ENCODE measurements at regions not wholly inside any gene's neighbourhood (a gene's known extent, or its start where the extent isn't known, plus 50 kb on each side); places are given as distances from the start of the nearest gene placed in this dataset.

- DNase-seq: no peak
These were observed 188.7 kb upstream of the SAMSN1 start for GRCh38 chr21:14734833-14735232.

- no peak for DNase-seq
These were observed 188.1 kb upstream of the SAMSN1 start for GRCh38 chr21:14734191-14734590.

DNA sequence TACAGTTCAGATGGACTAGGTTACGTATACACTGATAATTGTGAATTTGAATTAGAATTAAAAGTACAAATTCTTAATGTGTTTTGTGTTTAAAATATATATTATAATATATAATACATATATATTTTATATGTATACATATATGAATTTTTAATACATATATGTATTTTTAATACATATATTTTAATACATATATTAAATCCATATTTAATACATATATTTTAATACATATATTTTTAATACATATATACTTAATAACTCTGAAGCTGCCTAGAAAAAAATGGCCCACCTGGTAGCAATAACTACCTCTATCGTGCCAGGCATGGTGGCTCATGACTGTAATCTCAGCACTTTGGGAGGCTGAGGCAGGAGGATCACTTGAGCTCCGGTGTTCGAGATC, 179.1 kb upstream of the SAMSN1 start:
- no peak for DNase-seq

GRCh38 chr21:14722841-14723483, 176.8 kb upstream of the SAMSN1 start:
- DNase-seq: no peak

- no peak for DNase-seq
These were observed 174.1 kb upstream of the SAMSN1 start for GRCh38 chr21:14720237-14720636.

- no peak for DNase-seq
These were observed 172.8 kb upstream of the SAMSN1 start for GRCh38 chr21:14718951-14719350.

DNA sequence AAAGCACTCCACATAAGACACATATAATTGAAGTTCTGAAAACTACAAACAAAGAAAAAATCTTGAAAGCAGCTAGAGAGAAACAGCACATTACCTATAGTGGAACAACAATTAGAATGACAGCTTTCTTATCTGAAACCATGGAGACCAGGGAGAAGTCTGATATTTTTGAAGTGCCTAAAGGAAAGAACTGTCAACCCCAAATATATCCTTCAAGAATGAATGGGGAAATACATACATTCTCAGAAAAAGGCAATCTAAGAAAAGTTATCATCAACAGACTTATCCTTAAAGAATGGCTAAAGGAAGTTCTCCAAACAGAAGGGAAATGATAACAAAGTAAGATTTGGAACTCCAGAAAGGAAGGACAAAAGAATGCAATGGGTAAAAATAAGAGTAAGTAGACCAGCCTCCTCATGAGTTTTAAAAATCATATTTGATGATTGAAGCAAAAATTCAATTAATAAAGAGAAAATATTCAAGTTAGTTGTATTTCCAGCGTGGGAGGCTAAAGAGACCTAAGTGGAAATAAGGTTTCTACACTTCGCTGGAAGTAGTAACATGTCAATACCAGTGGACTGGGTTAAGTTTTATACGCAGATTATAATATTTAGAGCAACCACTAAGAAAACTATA, 170.8 kb upstream of the SAMSN1 start:
- DNase-seq: no peak

GRCh38 chr21:14713109-14713508, 167.0 kb upstream of the SAMSN1 start:
- no peak for DNase-seq

- no peak for DNase-seq
These were observed 166.1 kb upstream of the SAMSN1 start for GRCh38 chr21:14712121-14712715.

GRCh38 chr21:14711287-14711686, 165.2 kb upstream of the SAMSN1 start:
- DNase-seq: no peak

DNA sequence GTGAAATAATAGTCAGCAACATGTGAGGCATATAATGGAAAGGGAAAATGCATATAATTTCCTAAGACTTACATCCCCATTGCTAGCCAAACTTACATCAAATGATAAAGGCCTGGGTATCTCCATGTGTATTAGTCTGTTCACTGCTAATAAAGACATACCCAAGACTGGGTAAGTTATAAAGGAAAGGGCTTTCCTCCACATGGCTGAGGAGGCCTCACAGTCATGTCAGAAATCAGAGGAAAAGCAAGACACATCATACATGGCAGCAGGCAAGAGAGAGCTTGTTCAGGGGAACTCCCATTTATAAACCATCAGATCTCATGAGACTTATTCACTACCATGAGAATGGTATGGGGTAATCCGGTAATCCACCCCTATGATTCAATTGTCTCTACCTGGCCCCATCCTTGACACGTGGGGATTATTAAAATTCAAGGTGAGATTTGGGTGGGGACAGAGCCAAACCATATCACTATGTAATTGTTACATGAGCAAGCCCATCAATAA, 161.5 kb upstream of the SAMSN1 start:
- DNase-seq: no peak

DNA sequence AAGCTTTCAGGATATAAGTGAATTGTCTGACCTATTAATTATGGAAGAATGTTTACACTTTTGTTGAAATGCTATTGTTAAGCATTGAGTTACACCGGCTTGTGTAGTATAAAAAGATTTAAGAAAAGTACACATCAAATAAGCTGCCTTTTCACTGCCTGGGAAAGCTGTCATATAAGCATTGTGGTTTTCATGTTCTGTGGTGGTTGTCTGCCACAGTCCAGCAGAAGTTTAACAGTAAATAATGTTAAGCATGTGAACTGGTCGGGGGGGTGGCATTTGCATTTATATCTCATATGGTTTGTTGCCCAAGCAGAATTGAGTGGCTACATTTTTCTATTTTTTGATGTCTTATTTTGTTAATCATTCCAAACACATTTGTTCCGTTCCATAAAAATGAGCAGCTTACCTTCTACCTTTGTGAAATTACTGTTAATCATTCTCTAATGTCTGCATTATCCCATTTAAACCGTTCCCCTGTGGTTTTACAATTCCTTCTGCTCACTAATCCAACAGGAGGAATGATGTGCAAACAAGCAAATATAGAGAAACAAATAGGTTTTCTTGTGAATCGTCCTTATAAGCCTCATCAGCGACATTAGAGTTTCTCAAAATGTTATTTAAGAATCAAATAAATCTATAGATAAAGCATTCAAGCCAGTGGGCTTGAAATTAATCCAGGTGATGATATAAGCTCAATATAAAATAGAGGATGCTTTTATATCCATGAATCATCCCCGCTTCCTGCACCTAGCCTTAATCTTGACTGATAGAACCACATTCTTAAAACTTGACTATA, 160.8 kb upstream of the SAMSN1 start:
- no peak for DNase-seq

DNA sequence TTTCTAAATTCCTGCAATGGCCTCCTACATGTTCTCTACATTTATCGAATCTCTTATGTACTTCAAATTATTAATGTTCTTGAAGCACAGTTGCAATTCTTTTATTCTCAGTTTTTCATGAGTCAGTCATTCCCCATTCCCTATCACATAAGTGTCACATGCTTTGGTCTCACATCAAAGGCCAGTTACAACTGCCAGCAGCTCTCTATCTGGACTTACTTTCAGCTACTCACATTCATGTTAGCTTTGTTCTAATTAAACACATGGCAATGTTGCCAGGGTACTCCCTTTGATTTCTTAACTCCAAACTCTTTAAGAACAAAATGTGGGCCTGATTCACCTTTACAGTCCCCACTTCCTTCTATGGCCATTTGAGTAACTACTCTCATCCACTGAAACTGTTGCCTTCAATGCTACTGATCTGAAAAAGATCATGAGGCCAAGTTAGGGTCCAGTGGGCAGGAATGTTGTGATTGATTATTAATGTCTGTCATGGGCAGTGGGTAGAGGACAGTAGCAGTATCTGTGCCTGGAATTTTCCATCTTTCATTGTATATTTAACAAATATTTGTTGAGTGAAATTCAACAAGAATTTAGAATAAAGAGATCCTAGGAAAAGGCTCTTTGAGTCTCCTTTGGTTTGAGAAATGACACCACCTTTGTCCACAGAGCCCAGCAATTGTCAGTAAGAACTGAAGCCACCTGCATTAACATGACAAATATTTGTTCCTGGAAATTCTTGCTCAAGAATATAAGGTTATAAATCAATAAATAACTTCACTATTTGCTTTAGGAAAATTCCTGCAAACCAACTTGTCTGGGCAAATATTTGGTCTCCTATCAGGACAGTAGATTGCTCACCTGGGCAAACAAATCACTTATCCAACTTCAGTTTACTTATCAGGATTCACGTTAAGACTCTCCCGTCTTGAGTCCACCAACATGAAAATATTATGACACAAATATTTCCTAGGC, 153.6 kb upstream of the SAMSN1 start:
- no peak for DNase-seq

- no peak for DNase-seq
These were observed 151.7 kb upstream of the SAMSN1 start for GRCh38 chr21:14697769-14698168.

- no peak for DNase-seq
These were observed 148.7 kb upstream of the SAMSN1 start for GRCh38 chr21:14694817-14695216.

DNA sequence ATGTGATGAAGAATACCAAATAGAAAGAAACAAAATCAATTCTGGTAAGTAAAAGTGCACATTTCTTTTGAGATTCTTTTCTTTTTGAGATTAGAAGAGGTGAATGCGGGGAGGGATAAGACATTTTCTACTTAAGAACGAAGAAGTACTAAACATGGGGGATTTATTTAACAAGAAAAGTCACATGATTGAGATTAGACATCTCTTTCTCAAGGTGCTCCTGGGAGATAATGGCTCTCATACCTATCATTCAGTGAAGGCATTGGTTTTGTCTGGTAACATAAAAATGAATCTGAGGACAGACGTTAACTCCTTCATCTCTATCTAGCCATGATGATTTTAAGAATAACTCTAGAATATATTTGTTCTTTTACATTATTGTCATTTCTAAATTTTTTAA, 147.9 kb upstream of the SAMSN1 start:
- no peak for DNase-seq

DNA sequence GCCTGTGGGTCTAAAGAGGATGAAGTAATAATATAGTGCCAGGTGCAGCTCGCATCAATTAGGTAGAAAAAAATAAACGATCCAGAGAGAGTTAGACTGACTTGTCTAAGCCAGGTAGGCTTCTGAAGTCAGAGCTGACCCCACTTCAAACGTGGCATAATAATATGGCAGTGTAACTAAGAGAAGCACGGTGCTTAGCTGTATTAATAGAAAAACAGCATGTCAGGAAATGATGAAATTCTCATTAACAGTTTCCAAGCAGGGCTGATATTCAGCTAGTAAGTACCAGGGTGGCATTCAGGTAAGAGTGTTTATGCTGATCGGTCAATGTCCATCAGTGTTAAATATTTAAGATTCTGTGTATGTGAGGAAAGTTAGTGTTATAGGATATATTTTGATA, 145.8 kb upstream of the SAMSN1 start:
- no peak for DNase-seq

DNA sequence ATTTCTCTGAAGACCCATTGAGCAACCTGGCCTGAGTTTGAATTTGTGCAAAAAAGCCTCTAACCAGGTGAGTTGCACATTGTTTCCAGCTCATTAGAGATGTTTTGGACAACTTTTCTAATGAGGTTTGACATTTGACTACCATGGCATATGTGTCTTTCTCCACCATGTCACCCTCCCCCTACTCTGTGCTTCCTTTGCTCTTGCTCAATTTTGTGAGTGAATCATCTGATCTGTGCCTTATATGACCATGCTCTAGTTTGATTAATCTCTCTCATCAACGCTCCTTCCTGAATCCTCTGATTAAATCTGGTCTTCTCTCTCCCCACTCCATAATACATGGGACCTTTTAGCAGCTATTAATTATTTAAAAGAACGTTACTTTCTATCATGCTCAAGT, 144.8 kb upstream of the SAMSN1 start:
- no peak for DNase-seq

DNA sequence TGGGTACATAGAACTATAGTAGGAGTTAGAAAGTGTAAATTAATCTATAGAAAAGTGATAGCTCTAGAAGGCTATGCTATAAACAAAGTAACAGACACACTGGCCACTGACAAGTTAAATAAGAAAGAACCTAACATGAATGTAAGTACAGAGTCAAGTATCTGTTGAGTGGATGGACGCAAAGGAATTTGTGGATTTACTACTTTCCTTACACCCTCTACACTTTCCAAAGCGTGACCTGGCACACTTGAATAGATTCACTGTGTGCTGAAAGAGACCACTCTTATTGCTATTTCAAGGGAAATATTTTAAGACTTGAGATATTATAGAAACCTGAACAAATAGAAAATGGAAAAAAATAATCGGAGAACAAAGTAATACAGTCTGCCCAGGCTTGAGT, 142.8 kb upstream of the SAMSN1 start:
- no peak for DNase-seq

DNA sequence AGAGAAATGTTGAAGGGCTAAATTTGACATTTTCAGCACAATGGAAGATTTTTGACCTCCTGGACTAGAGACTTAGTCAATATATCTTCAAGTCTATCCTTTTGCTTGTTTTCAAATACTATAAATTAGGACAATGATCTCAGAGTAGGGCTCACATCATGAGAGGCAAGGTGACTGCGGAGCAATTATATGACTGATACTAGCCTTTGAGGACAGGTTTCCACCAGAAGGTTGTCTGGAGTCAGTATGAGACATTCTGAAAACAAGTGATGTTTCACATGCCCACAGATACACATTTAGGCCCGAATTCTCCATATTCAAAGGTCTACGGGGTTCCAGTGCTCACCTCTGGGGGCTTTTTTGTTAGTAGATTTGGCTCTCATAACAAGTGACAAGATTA, 142.3 kb upstream of the SAMSN1 start:
- no peak for DNase-seq

DNA sequence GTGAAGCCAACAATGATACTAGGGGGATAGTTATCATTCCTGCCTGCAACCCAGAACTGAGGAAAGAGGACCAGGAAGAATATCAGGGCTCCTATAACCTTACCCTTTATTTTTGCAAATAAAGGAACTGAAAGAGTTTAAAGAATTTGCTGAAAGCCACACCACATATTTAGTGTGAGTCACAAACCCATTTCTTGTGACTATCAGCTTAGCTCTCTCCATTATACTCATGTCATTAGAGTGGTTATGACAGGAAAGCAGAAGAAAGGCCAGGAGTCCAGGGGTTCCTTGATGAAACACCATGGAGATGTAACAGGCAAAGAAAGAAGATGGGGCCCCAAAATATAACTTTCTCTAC, 141.1 kb upstream of the SAMSN1 start:
- DNase-seq: no peak
